ENCODE measurements at regions not wholly inside any gene's neighbourhood (a gene's known extent, or its start where the extent isn't known, plus 50 kb on each side); places are given as distances from the start of the nearest gene placed in this dataset.

GRCh38 chr20:24241466-24241865, 228.0 kb upstream of the SYNDIG1 start:
- TF ChIP-seq CTCF (IDR thresholded peaks at IDR 0.05) = no peak
- no peak for TF ChIP-seq POLR2A (IDR thresholded peaks at IDR 0.05; ENCODE audit: low read depth)
- TF ChIP-seq EP300 (IDR thresholded peaks at IDR 0.05) = no peak
- no peak for TF ChIP-seq POLR2AphosphoS5 (IDR thresholded peaks at IDR 0.05)
